Occipital lobe (tissue), 1 donor: ENCODE measurements at regions not wholly inside any gene's neighbourhood (a gene's known extent, or its start where the extent isn't known, plus 50 kb on each side); places are given as distances from the start of the nearest gene placed in this dataset.
A peak's percentile ranks its signal among the peaks of the same experiment; 100 is the strongest.
"Not testable (repeated sequence)": the region's sequence is repeated elsewhere in the genome, so short reads cannot be mapped to it uniquely, and the experiment has no call there.

Source experiments
- DNase-seq: peaks from one replicate; lab custom pipeline; 2025; lab: John Stamatoyannopoulos, UW

DNA sequence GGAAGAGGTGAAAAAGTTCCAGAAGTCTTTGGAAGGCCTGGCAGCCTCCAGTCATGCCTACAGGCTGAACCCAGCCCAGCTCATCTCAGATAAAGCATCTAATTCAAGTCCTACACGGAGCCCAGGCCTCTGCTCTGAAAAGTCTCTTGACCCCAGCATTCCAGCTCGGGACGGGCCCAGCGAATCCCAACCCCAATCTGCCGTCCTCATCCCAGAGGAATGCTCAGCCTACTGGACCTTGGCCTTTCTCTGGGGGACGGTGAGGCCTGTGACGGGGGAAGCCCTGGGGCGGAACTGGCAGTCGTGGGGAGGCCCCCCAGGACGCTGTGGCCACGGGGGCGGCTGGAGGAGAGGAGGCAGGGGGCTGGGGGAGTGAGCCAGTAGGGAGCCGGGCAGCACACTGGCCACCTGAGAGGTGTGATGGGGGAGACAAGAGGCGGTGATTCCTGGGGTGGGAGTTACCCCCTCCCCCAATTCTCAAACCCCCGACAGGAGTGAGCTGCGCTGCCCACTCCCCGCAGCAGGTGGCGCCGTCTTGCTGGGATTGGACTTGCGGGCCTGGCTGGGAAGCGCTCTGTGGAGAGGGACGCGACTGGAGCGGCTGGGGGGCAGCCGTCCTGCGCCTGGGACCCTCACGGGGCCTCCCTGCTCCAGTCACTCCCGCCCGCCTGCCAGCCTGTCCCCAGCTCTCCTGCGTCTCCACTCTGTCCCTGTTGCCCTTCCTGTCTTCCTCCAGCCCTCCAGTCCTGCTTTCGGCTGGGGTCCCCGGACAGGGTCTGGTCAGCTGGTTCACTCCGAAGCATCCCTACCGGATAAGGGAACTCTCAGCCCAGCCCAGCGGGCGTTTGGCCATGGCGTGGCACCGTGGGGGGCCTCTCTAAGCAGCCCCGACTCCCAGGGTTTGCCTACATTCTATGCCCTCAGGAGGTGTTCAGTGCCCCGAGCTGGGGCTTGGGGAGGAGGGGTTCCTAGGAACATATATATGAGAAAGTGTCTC, 182.6 kb upstream of the HAAO start:
- DNase-seq = peak; percentile 21

- no peak for DNase-seq
These were observed 181.9 kb upstream of the HAAO start for GRCh38 chr2:42974169-42974720.

GRCh38 chr2:42973726-42974125, 181.3 kb upstream of the HAAO start:
- no peak for DNase-seq

GRCh38 chr2:42972933-42973516, 180.6 kb upstream of the HAAO start:
- not testable (repeated sequence) for DNase-seq

GRCh38 chr2:42971947-42972736, 179.8 kb upstream of the HAAO start:
- DNase-seq = no peak

GRCh38 chr2:42971381-42971780, 179.0 kb upstream of the HAAO start:
- no peak for DNase-seq

- no peak for DNase-seq
These were observed 177.8 kb upstream of the HAAO start for GRCh38 chr2:42970151-42970550.

DNA sequence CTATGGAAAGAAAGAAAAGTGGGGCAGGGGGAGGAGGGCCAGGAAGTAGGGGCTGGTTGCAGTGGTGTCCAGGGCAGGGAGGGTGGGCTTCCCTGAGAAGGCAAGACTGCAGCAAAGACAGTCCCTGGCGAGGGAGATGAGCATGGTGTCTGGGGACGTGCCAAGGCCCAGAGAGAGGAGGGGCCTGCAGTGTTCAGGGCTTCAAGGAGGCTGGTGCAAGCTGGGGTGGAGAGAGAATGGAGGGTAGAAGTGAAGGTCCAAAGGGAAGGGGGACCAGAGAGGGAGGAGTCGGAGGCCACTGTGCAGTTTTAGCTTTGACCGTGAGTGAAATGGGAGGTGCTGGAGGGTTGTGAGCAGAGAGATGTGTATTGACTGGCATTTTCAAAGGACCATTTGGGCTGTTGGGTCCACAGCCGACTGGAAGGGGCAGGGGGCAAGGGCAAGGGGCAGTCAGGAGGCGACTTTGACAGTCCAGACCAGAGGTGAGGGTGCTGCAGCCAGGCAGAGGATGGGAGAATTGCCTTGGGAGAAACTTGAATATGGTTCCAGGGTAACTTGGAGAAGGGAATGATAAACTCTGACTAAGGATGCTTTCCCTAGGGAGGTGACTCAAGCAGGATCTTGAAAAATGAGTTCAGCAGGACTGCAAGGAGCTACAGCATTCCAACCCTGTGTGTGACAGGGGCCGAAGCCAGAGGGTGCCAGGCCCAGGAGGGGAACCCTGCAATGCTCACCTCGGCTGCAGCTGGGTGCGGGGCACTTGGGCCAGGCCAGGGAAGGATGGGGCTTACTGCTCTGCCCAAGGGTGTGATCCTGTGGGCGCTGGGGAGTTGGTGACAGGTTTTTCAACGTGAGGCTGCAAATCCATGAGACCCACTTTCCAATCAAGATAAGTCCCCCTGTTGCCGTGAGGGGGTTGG, 177.1 kb upstream of the HAAO start:
- DNase-seq = no peak

DNA sequence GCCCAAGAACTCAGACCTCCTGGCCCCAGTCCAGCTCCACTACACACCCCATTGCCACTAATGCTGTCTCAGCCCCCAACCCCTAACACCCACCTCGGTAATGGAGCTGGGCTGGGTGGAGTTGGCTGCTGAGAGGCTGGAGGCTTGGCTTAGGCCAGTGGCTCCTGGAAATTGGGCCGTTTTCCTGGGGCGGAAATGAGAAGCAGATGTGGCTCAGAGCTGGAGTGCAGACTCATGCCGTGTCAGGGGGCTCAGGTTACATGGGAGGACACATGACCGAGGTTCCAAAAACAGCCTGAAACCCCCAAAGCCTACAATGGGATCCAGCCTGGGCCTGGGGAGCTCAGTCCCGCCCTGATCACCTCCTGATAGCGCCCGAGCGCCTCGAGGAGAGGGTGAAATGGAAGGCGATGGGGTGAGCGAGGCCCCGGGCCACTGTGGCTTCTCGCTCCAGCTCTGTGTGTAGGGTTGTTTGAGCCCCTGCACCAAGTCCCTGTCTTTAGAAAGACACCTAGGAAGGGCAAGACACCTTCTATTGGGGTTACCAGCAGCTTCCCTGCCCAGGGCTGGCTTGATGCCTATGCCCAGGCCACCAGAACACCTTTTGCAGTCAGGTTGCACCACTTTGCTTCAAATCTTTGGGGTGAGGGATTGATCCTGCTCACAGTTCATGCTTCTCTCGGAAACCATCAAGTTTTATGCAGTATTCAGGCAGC, 175.7 kb upstream of the HAAO start:
- DNase-seq = no peak

DNA sequence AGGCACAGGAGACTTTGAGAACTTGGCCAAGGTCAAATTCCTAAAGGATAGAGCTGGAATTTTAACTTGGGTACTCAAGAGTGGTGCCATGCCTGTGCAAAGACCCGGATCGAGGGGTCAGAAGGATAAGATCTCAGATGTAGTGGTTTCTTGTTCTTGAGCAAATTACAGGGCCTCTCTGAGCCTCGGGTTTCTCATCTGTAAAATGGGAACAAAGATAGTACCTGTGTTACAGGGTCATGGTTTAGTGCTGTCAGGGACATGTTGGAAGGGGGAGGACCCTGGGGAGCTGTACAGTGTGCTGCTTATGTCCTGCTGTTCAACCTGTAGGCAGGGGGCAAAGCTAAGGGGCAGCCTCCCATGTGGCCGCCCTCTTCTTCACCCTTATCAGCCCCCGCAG, 173.5 kb upstream of the HAAO start:
- no peak for DNase-seq

GRCh38 chr2:42965196-42965595, 172.8 kb upstream of the HAAO start:
- DNase-seq = no peak

GRCh38 chr2:42964439-42965083, 172.2 kb upstream of the HAAO start:
- DNase-seq = no peak

- DNase-seq = no peak
These were observed 171.2 kb upstream of the HAAO start for GRCh38 chr2:42963452-42964068.

DNA sequence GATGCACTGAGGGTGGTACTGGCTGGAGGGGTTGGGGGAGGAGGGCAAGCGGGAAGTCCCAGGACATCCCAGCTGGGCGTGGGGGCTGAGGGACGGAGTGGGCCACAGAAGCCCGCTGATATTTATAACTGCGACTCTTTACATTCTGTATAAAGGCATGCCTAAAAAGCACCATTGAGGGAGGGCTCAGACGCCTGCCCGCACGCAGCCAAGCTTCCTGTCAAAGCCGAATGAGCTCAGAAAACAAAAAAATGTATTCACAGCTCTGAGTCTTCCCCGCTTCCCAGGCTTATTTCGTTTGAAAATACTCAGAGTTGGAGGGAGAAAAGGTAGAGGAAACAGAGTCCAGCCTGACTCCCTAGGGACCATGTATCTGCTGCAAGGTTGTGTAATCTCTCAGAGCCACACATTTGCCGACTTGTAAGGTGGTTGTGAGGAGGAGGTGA, 170.1 kb upstream of the HAAO start:
- no peak for DNase-seq

DNA sequence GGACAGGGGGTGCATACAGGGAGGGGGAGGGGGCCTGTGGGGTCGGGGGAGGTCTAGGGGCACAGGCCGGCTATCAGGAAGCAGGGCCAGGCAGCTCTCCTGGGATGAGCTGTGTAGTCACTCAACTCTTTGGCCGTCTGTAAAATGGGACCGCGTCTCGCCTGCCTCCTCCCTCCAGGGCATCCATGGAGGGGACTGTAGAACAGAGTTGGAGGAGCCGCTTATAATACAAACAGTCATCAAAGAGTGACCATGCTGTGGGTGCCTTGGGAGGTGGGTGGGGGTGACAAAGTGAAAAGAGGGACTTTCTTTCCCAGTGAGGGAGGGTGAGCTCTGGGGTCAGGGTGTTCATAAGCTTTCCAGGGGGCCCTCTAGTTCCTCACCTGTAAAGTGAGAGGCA, 169.6 kb upstream of the HAAO start:
- DNase-seq = no peak

GRCh38 chr2:42961385-42961811, 169.0 kb upstream of the HAAO start:
- no peak for DNase-seq

DNA sequence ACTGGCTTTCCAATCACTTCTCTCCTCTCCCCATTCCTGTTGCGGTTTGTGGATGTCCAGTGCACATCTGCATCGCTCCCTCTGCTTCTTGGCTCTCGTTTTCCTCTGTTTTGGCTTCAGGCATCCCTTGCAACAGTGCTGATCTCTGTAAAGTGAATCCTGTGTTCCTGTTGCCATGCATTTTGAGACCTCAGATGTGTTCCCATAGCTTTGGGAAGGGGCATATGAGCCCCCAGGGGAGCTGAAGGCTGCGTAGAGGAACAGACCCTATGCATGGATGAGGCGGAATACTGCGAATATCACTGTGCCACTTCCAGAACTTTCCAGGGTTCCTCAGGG, 168.4 kb upstream of the HAAO start:
- no peak for DNase-seq

- no peak for DNase-seq
These were observed 167.8 kb upstream of the HAAO start for GRCh38 chr2:42960002-42960841.
